Left lobe of liver (tissue), 2 donors: ENCODE measurements at regions not wholly inside any gene's neighbourhood (a gene's known extent, or its start where the extent isn't known, plus 50 kb on each side); places are given as distances from the start of the nearest gene placed in this dataset.

Source experiments
- ATAC-seq: fragments of 200-7000 bp; cut with Tn5 transposase; one replicate; pipeline ENCODE4 v1.9.1; 2020; ENCODE audit warnings: mild to moderate bottlenecking, moderate library complexity
- DNase-seq: peaks from one replicate; pipeline ENCODE4 v3.0.0-alpha.2; 2020; ENCODE audit warnings: low spot score
- donor health status: DM: no; HTN: no; CAD: no; lungs with moderate emphysema.
- donor health status: DM: no; HTN: yes; CAD: no.

DNA sequence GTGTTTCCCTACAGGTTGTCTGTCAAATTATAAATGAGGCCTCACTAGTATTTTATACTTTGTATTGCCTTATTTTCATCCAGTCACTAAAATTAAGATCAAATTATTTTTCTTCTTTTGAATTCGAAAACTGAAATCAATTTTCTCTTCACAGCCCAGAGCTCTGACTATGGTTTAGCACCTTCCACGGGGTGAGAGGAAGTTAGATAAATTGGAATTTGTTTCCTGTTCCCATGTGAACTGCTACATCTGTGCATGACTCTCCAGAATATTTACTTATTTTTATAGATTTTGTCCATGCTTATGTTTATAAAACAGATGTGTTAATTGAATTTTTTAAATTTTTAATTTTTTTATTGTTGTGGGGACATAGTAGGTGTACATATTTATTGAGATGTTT, 656.5 kb downstream of the IRS1 start:
- ATAC-seq (no peak), DNase-seq (no peak)

DNA sequence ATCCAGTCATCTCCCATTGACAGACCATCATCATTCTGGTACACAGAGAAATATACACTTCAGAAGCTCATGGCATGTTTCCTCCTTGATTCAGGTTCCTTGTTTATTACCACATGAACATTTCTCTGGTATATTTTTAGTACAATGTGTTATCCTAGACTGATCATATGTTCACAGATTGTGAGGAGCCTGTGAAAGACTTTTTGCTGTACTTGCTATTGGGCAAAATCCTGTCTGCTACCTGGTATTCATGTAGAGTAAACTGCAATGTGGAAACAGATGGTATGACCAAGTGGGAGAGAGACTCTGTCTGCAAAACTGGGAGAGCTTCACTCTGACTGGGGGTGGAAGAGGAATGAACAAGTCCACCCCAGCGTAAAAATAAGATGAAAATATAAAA, 657.2 kb downstream of the IRS1 start:
- DNase-seq = no peak
- no peak for ATAC-seq

DNA sequence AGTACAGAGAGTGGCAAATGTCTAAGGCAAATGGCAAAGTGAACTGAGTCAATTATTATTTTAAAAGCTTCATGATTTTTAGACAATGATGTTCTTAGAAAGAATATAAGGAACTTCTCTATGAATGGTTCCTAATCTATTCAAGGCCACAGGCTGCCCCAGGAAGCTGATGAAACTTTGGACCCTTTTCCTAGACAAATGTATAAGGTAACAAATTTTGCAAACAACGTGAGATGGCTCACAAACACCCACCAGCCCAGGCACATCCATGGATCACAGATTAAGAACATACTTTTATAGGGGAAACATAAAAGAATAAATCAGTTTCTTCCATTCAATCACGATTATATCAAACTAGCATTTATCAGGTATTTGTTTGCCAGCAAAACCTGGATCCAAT, 659.0 kb downstream of the IRS1 start:
- DNase-seq (no peak), ATAC-seq (no peak)

DNA sequence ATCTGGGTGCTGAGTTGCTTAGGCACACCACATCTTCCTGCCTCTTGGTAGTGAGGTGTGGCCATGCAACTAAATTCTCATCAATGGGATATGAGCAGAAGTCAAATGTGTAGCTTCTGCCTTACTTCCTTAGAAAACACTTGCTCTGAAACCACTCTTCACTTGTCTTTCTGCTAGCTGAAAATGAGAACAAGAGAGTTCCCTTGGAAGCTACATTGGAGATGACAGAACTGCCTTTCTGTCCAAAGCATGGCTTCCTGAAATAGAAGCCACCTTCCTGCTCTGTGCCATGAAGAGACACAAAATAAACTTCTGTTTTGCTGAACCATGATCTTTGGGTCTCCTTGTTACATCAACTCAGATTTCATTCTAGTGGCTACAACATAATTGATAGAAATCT, 659.9 kb downstream of the IRS1 start:
- DNase-seq (no peak), ATAC-seq (no peak)

DNA sequence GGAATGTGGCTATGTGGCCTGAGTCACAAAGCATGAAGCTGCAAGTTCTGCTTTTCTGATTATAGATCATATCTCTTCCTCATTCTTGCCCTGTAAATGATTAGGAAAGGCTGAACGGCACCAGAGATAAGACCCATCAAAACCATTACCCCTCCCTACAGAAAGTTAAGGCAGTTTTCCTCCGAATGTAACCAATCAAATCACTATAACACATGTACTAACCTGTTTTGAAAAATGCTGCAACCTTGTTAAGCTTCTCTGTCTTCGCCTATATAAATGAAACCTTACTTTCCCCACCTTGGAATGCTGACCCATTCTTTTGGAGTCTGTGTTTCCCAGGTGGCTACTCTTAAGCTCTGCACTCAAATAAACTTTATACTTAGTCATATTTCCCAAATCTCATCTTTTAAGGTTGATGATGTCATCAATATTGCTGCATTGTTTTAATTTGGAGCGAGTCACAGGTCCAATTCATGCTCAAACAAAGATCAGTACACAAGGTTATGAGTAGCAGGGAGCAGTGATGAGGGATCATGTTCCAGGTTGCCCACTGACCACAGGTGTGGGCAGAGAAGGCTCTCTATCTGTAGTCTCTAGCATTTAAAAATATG, 662.3 kb downstream of the IRS1 start:
- DNase-seq = no peak
- ATAC-seq = no peak

DNA sequence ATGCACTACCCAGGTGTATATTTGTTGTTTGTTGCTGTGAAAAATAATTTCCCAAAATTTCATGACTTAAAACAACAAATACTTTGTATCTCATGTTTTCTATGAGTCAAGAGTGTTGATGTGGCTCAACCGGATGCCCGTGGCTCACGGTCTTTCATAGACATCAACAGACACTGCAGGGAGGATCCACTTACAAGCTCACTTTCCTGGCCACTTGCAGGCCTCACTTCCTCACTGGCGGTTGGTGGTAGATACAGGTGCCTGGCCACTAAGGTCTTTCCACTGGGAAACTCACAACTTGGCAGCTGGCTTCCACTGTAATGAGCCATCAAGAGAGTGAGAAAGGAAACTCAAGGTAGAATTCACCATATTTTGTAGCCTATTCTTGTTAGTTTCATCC, 662.9 kb downstream of the IRS1 start:
- no peak for DNase-seq
- ATAC-seq = no peak

DNA sequence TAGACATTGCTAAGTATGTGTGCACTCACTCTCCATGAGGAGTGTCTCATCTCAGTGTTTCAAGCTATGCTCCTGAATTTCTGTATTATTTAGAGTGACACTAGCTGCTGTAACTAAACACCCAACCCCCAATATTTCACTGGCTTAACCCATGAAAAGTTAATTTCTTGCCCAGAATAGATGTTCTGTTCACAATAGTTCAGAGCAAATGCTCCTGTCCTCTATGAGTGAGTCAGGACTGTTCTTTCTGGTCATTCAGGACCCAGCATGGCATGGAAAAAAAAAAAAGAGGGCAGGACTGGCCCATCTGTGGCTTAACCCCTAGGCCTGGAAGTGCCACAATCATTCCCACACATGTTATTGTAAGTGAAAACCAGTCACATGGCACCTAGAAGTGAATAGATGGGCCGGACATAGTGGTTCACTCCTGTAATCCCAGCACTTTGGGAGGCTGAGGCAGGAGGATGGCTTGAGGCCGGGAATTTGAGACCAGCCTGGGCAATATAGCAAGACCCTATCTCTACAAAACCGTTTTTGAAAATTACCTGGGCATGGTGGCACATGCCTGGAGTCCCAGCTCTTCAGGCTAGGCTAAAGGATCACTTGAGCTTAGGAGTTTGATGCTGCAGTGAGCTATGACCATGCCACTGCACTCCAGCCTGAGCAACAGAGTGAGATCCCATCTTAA, 663.6 kb downstream of the IRS1 start:
- no peak for ATAC-seq
- DNase-seq = no peak

DNA sequence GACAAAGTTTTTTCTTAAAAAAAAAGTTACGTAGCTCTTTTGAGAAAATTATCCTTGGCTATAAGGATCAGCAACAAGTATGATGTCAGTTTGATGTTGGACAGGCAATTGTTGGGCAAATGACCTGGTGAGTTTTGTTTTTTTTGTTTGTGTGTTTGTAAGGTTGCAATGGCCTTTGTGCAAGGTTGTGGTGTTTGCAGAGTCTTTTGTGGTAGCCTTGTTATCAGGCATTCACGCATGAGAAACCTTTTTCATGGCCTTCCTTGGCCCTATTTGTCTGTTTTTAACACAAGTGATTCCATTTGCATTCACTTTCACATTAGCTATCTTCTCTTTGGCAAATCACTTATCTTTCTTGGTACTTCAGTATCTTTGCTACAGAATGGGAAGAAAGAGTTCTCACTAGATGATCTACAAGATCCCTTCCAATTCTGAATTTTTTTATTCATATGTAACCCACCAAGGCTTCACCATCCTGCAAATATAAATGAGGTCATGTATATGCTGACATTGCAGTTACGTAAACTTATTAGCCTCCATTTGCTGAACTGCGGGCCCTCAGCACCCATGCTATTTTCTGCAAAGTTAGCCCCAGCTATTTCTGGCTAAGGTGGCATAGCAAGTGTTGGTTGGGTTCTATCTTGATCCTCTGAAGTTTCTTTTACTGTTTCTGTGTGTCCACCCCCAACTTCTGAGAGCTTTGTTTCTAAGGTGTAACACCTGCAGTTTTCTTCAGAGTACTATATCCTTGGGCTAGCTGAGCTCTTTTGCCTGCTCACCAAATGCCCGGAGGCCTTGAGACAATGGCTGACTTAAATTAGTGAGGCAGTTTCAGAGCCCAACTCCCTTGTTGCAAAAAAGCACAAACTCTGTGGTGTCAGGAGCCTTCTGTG, 667.1 kb downstream of the IRS1 start:
- ATAC-seq (no peak), DNase-seq (no peak)

DNA sequence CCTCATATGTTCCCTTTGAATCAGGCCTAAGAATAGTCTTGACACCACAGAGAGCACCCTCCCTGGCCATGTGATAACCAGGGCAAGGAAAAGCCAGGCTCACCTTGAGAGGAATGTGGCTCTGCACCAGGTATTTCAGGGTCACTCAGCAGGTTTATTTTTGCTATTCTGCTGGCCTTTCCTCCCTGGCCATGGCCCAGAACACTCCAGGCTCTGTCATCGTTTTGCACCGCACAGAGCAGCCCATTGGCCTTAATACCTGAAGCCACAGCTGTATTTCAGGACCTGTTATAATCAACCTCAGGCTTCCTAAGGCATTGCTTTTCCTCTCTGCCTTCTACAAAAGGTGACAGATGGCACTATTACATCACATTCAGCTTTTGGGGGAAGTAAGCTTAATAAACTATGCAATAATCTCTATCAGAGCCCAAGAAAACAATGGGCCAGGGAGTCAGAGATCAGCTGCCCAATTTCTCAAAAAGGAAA, 668.3 kb downstream of the IRS1 start:
- DNase-seq = no peak
- ATAC-seq = peak; percentile 69

DNA sequence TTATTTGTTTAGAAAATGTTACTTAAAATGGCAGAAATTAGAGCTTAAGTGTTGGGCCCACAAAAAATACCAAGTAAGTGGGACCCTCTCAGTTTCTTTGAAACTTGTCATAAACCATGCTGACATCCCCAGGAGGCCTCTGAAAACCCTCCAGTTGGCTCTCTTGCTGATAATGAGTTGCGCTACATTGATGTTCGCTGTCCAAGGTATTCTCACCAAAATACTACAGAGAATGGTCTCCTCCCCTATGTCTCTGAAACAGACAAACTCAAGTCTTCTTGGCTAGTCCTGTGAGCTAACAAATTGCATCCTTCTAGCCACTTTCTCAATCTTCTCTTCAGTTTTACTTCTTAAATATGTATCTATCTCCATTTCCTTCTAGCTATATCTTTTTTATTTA, 669.4 kb downstream of the IRS1 start:
- DNase-seq (no peak), ATAC-seq (no peak)

DNA sequence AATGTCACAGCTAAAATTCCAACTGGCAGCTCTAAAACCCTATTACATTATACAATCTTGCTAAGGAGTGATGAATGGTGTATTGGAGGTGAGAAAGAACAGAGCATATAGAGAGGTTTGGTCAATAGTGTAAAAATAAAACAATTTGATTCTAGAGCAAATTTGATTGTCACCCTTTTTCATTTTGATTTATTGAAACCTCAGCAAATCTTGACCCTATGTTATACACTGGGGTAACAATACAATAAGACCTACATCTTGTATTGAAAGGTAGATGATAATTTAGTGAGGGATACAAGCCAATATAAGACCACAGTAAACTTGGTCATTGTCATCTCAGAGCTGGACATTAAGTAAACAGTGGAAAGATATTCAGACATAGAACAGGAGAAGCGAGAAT, 671.9 kb downstream of the IRS1 start:
- DNase-seq (no peak), ATAC-seq (no peak)

DNA sequence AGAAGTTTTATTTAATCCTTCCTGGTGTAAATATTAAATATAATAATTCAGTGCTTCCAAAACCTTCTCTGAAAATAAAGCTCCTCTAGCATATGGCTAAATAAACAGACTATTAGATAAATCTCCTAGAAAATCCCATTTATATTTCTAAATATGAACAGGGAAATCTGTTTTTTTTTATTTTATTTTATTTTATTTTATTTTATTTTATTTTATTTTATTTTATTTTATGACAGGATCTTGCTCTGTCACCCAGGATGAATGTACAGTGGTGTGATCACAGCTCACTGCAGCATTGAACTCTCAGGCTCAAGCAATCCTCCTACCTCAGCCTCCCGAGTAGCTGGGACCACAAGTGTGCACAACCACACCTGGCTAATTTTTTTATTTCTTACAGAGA, 673.5 kb downstream of the IRS1 start:
- DNase-seq = no peak
- ATAC-seq = no peak

DNA sequence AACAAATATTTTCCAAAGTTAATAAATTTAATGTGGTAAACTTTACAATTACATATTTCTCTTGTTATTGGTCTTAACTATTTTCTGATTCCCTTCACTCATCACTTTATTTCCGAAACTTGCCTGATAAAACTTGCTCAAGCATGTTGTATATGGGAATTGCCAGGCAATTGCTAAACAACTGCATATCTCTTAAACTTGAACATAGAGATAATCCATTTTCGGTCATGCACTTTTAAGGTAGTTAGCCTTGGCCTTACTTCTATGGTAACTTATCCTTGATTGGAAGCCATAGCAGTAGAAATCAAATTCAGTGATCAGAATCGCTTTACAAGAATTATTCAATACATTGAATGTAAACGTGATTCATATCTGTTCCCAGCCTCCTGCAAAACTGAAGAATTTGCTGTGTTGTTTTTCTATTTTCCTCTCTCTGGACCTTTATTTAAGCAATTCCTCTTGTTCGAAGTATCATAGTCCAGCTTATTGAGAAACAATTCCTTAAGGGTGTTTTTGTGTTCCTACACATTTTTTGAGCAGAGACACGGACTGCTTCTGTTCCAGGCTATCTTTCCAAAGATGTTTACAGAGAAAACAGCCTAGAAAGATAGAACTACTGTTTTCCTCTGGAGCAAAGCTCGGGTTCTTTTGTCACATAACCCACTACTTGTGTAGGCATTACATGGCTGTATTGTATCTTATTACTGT, 674.3 kb downstream of the IRS1 start:
- DNase-seq = no peak
- ATAC-seq = no peak

DNA sequence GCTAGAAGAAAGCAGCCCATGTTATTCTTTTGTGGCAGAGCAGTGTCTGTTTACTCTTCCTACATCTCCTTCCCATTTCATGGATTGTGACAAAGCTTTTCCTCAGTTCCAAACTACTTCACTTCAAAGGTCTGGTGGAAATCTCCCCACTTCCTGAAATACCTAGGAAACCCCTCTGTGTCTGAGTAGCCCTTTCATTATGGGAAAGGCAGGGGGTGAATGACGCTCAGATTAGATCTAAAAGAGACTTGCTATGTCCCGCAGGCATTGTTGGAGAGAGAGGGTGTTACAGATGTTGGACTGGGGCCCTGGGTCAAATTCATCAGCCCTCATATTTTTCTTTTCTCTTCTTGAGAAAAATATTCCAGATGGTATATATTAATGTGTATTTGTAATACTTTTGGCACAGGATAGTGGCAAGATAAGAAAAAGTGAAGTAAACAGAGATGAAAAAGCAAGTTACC, 675.0 kb downstream of the IRS1 start:
- DNase-seq (no peak), ATAC-seq (no peak)

DNA sequence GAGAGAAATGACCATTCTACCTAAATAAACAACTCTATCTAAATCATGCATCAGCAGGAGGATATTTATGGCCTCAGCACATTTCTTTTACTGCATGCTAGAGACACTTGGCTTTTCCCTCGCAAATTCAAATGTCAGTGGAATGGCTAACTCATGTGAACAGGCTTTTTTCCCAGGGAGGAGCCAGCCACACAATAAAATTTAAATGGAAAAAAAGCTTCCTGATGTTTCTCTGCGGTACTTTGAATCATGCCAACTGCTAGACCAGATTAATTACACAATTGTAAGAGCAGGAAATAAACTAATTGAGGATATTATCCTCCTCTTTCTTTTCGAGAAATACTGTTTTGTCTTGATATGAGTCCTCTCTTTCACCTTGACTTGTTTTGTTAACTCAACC, 676.3 kb downstream of the IRS1 start:
- no peak for ATAC-seq
- DNase-seq = no peak

DNA sequence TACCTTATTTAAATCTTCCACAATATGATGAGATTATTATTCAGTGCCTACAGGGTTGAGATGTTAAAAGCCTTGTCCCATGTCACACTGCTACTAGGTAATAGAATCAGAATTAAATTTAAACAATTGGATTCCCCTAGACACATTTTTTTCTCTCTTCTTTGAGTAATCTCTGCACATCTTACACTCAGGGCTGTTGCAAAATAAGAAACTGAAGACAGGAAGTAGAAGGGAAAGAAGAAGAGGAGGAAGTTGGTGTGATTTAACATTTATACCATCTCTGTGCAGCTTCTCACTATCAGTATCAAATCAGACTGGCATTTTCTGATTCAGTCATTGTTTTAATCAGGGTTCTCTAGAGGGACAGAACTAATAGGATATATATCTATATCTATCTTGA, 677.6 kb downstream of the IRS1 start:
- DNase-seq (no peak), ATAC-seq (no peak)

DNA sequence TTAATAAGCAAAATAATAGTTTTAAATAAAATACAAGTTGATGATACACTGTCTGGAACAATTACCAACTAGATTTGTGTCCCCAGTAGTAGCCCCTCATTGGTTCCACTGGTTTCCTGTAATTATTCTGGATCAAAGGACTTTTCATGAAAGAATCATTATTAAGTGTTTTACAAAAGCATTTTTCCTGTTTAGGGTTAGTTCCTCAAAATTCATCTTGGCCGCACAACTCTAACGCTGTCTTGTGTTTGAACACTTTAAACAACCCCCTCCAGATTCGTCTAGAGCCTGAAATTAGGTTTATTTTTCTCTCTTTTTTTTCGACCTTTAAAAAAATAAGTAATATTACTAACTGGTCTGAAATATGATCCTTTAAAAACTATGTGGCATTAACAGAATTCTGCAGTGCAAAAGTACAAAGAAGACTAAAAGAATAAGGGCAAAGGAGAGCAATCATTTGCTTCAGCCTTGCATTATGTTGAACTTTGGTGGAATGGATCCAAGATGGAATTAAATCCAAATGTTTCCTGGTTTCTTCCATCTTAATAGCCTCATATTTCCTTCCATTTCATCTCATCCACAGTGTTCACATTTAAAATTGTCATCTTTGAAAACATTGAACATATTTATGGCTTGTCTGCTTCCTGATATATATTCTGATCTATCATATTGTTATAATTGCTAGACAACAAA, 678.4 kb downstream of the IRS1 start:
- DNase-seq (no peak), ATAC-seq (no peak)

DNA sequence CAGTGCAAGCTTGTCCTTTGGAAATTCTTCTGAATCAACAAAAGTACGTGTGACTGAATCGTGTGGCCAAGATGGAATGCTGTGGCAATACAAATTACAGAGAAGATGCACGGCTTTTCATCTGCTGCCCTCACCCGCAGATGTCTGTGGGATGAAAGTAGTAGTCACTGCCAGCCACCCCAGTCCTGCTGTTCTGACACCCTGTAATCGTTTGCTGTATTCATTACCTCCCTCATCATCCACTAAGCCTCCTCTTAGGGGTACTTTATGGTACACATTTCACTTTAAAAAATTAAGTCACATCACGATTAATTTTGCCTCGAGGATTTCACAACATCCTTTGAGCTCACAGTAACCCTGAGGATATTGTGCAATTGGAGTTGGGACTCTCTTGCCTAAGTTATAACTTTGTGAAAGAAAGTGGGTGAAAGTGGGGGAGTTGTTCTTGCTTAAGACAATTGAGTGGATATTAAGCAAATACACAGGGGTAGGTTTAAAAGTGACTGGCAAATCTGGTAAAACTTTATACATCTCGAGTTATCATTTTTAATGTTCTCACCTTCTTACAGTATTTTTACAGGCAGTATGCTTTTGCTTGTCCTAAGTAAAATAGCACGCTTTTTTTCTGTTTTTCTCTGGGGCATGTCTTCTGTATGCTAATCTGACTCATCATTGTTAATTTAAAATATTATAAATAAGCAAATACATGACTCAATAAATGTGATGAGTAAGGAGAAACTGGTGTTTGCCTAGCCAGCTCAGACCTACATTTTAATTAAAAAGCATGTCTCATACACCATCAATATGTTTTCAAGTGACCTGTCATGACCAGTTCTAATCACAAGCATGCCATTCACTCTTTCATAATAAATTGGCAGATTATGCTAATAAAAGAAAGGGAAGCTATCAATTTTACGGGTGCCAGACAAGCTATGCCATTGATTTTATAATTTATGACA, 680.9 kb downstream of the IRS1 start:
- DNase-seq = no peak
- peak; percentile 81 for ATAC-seq

DNA sequence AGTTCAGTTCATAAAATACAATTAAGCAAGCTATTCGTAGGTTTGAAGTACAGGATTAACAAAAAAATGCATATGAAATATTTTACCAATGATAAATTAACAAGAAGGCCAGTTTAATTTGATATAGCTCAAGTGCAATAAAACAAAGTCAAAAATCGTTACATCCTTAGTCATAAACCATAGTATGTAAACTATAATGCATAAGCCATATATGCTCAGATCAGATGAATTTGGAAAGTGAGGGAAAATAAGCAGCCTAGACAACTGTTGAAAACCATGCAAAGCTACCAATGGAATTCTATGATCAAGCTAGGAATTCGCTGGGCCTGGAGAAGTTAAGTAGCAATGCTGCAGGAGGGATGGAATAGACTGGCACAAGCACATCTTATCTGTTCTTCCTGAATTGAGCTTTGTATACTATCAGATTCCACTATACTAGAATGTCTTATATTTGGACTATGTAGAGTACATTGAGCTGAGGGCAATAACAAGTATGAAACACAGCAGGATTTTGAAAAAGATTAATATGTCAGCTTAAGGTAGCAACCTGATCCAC, 682.0 kb downstream of the IRS1 start:
- DNase-seq = no peak
- no peak for ATAC-seq
